ENCODE measurements at regions not wholly inside any gene's neighbourhood (a gene's known extent, or its start where the extent isn't known, plus 50 kb on each side); places are given as distances from the start of the nearest gene placed in this dataset.
"Not testable (repeated sequence)": the region's sequence is repeated elsewhere in the genome, so short reads cannot be mapped to it uniquely, and the experiment has no call there.

DNA sequence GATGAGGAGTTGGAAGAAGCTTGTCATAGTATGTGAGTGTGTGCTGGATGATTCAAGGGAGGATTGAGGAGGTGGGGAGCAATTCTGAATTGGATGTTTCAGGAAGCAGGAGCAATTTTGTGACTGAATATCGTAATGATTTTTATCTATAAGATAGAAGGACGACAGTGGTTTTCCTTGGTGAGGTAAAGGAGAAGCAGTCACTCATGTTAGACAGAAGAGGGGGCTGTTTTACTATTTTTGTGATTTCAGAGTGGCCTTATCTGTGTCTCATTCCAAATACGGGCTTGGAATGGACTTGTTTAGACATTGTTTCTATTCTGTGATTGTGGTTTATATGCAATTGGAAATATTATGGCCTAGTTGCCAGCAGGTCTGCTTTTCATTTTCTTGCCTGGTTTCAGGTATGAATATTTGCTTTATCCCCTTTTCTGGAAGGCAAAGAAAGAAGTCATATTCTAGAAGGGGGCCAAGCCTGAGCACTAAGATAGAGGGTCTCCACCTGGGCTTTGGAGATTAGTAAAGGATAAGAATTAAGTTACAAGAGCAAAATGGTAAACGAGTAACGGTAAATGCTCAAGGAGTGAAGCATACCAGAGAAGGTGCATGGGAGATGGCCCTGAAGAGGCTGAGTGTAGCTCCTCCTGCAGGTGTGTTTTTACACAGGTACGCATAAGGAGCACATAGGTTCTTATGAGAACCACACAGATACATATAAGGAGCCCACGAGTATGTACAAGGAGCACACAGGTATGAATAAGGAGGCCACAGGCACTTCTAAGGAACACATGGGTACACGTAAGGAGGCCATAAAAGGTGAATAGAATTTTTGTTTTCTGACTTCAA lies 124.6 kb upstream of the KCNAB1 start:
- peak; percentile 50 for DNase-seq (ENCODE audit: insufficient read length, low spot score)

DNA sequence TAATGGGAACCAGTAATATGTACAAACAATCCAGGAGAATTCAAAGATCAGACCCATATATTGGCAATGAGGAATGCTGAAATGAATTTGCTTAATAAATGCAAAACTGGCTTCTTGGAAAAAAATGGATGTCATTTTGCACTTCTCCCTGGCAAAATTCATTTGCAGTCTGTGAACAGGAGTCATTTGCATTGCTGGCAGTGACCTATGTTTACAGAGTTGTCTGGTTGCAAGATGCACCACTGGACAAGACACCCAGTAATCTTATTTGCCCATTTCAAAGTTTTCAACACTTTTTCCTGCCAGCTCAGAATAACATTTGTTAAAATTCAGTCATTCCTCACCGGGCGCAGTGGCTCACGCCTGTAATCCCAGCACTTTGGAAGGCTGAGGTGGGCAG lies 123.5 kb upstream of the KCNAB1 start:
- FAIRE-seq = no peak
- no peak for DNase-seq (ENCODE audit: insufficient read length, low spot score)

More for the DNA sequence above, 124.6 kb upstream of the KCNAB1 start:
- FAIRE-seq = no peak

DNA sequence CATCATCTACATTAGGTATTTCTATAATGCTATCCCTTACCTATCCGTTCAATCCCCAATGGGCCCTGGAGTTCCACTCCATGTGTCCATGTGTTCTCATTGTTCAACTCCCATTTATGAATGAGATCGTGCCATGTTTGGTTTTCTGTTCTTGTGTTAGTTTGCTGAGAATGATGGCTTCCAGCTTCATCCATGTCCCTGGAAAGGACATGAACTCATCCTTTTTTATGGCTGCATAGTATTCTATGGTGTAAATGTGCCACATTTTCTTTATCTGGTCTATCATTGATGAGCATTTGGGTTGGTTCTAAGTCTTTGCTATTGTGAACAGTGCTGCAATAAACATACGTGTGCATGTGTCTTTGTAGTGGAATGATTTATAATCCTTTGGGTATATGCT lies 122.2 kb upstream of the KCNAB1 start:
- FAIRE-seq; DNase-seq (ENCODE audit: insufficient read length, low spot score): not testable (repeated sequence)

DNA sequence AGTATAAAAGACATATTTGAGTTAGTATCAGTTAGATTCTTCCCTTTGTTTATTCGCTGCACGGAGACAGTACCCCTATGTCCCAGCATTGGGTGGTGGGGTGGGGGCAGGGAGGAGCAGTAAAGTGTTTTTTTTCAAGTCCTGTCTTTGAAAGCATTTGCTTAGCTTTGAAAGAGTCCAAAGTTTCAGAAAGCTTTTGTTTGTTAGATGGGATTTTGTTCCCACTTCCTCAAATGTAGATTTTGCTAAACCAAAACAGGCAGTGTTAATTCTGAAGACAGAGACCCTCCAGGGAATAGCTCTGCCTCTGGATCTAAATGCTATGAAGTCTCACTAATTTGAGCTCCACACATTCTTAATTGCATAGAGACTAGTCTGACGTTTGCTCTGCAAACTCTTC lies 114.6 kb upstream of the KCNAB1 start:
- FAIRE-seq (no peak), DNase-seq (ENCODE audit: insufficient read length, low spot score) (no peak)

- FAIRE-seq = no peak
- DNase-seq (ENCODE audit: insufficient read length, low spot score) = no peak
Measured at GRCh38 chr3:156010829-156011228, 109.5 kb upstream of the KCNAB1 start.

DNA sequence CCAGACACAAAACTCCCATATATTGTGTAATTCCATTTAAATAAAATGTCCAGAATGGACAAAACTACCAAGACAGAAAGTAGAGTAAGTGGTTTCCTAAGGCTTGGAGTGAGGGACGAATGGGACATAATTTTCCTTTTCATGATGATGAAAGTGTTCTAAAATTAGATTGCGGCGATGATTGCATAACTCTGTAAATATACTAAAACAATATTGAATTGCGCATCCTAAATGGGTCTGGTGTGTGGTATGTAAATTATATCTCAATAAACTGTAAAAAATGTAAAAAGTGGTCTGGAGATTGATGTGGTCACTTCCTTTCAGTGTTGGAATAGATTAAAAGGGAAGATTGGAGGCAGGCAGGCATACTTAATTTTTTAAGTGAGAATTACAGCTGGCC lies 105.9 kb upstream of the KCNAB1 start:
- DNase-seq (ENCODE audit: insufficient read length, low spot score) = no peak
- FAIRE-seq = no peak

GRCh38 chr3:156016902-156017301 lies 103.5 kb upstream of the KCNAB1 start:
- FAIRE-seq (no peak), DNase-seq (ENCODE audit: insufficient read length, low spot score) (no peak)

- no peak for FAIRE-seq
- no peak for DNase-seq (ENCODE audit: insufficient read length, low spot score)
Measured at GRCh38 chr3:156017352-156018030, 102.9 kb upstream of the KCNAB1 start.

GRCh38 chr3:156024904-156025533 lies 95.4 kb upstream of the KCNAB1 start:
- no peak for DNase-seq (ENCODE audit: insufficient read length, low spot score)

GRCh38 chr3:156029208-156029607 lies 91.2 kb upstream of the KCNAB1 start:
- FAIRE-seq = no peak

More at GRCh38 chr3:156024904-156025533, 95.4 kb upstream of the KCNAB1 start:
- no peak for FAIRE-seq

GRCh38 chr3:156030723-156031122 lies 89.7 kb upstream of the KCNAB1 start:
- FAIRE-seq (no peak), DNase-seq (ENCODE audit: insufficient read length, low spot score) (no peak)

More at GRCh38 chr3:156029208-156029607, 91.2 kb upstream of the KCNAB1 start:
- DNase-seq (ENCODE audit: insufficient read length, low spot score) = no peak

DNA sequence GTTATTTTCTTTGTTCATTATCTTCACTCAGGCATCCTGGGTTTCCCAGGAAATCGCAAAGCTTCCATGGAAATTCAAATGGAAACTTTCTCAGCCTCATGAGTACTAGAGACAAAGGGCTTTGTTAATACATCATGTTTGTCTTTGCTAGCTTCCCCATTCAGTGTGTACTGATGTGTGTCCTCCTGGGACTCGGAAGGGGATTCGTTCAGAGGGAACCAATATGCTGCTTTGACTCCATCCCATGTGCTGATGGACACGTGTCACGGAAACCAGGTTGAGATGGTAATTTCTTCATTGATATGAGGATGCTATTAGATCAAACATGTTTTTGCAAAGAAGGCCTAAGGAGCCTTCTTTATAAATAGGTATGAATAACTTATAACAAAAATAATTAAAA lies 87.0 kb upstream of the KCNAB1 start:
- FAIRE-seq (no peak), DNase-seq (ENCODE audit: insufficient read length, low spot score) (no peak)

DNA sequence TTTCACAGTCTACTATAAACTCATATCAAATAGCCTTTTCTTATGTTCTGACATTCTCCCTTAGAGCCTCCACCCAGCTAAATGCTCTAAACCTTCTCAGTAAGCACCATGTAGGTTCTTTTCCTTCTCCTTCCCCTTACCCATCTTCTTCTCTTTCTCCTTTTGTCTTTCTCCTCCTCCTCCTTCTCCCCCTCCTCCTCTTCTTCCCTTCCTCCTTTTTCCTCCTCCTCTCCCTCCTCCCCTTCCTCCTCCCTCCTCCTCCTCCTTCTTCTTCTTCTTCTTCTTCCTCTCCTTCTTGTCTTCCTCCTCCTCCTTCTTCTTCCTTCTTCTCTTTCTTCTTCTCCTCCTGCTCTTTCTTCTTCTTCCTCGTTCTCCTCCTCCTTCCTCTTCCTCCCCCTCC lies 85.2 kb upstream of the KCNAB1 start:
- FAIRE-seq (no peak), DNase-seq (ENCODE audit: insufficient read length, low spot score) (no peak)

- FAIRE-seq (no peak), DNase-seq (ENCODE audit: insufficient read length, low spot score) (no peak)
Measured at GRCh38 chr3:156036258-156037053, 83.9 kb upstream of the KCNAB1 start.

GRCh38 chr3:156037356-156037755 lies 83.0 kb upstream of the KCNAB1 start:
- DNase-seq (ENCODE audit: insufficient read length, low spot score) = no peak

GRCh38 chr3:156038869-156039268 lies 81.5 kb upstream of the KCNAB1 start:
- DNase-seq (ENCODE audit: insufficient read length, low spot score) = no peak
- FAIRE-seq = no peak

More at GRCh38 chr3:156037356-156037755, 83.0 kb upstream of the KCNAB1 start:
- FAIRE-seq = no peak

- FAIRE-seq = no peak
- DNase-seq (ENCODE audit: insufficient read length, low spot score) = no peak
Measured at GRCh38 chr3:156040041-156040440, 80.3 kb upstream of the KCNAB1 start.

DNA sequence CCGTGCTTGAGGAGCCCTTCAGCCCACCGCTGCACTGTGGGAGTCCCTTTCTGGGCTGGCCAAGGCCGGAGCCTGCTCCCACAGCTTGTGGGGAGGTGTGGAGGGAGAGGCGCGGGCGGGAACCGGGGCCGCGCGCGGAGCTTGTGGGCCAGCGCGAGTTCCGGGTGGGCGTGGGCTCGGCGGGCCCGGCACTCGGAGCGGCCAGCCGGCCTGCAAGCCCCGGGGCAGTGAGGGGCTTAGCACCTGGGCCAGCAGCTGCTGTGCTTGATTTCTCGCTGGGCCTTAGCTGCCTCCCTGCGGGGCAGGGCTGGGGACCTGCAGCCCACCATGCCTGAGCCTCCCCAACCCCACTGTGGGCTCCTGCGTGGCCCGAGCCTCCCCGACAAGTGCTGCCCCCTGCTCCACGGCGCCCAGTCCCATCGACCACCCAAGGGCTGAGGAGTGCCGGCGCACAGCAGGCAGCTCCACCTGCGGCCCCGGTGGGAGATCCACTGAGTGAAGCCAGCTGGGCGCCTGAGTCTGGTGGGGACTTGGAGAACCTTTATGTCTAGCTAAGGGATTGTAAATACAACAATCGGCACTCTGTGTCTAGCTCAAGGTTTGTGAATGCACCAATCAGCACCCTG lies 79.0 kb upstream of the KCNAB1 start:
- FAIRE-seq; DNase-seq (ENCODE audit: insufficient read length, low spot score): not testable (repeated sequence)

DNA sequence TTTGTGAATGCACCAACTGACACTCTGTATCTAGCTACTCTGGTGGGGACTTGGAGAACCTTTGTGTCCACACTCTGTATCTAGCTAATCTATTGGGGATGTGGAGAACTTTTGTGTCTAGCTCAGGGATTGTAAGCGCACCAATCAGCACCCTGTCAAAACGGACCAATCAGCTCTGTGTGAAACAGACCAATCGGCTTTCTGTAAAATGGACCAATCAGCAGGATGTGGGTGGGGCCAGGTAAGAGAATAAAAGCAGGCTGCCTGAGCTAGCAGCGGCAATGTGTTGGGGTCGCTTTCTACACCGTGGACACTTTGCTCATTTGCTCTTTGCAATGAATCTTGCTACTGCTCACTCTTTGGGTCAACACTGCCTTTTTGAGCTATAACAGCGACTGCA lies 78.5 kb upstream of the KCNAB1 start:
- DNase-seq (ENCODE audit: insufficient read length, low spot score); FAIRE-seq: not testable (repeated sequence)

Data from HTR-8/SVneo (cell line).